ENCODE measurements at regions not wholly inside any gene's neighbourhood (a gene's known extent, or its start where the extent isn't known, plus 50 kb on each side); places are given as distances from the start of the nearest gene placed in this dataset.
"Not testable (repeated sequence)": the region's sequence is repeated elsewhere in the genome, so short reads cannot be mapped to it uniquely, and the experiment has no call there.

GRCh38 chr1:212155219-212155618 is 119.7 kb downstream of the DTL start:
- DNase-seq: no peak
- in situ Hi-C loops (cut with MboI; ENCODE audit: low pct_unique_long_range_greater_than_20kb, low sequenced_read_pairs): no loop called here

GRCh38 chr1:212157252-212157651 is 121.7 kb downstream of the DTL start:
- in situ Hi-C loops (cut with MboI; ENCODE audit: low pct_unique_long_range_greater_than_20kb, low sequenced_read_pairs): no loop called here
- no peak for DNase-seq

- no peak for DNase-seq
- in situ Hi-C loops (cut with MboI; ENCODE audit: low pct_unique_long_range_greater_than_20kb, low sequenced_read_pairs): no loop called here
Observed at GRCh38 chr1:212158912-212159796, 123.6 kb downstream of the DTL start.

GRCh38 chr1:212161231-212161781 is 123.9 kb upstream of the PPP2R5A start:
- in situ Hi-C loops (cut with MboI; ENCODE audit: low pct_unique_long_range_greater_than_20kb, low sequenced_read_pairs): no loop called here
- DNase-seq: peak; percentile 63

- in situ Hi-C loops (cut with MboI; ENCODE audit: low pct_unique_long_range_greater_than_20kb, low sequenced_read_pairs): no loop called here
- peak; percentile 60 for DNase-seq
Observed at GRCh38 chr1:212162635-212163034, 122.6 kb upstream of the PPP2R5A start.

- in situ Hi-C loops (cut with MboI; ENCODE audit: low pct_unique_long_range_greater_than_20kb, low sequenced_read_pairs): no loop called here
- no peak for DNase-seq
Observed at GRCh38 chr1:212164095-212164872, 120.9 kb upstream of the PPP2R5A start.

- no peak for DNase-seq
Observed at GRCh38 chr1:212166244-212166643, 119.0 kb upstream of the PPP2R5A start.

GRCh38 chr1:212166644-212167043 is 118.6 kb upstream of the PPP2R5A start:
- no peak for DNase-seq
- in situ Hi-C loops (cut with MboI; ENCODE audit: low pct_unique_long_range_greater_than_20kb, low sequenced_read_pairs): no loop called here

More at GRCh38 chr1:212166244-212166643, 119.0 kb upstream of the PPP2R5A start:
- in situ Hi-C loops (cut with MboI; ENCODE audit: low pct_unique_long_range_greater_than_20kb, low sequenced_read_pairs): no loop called here

GRCh38 chr1:212167098-212167497 is 118.1 kb upstream of the PPP2R5A start:
- DNase-seq: no peak
- in situ Hi-C loops (cut with MboI; ENCODE audit: low pct_unique_long_range_greater_than_20kb, low sequenced_read_pairs): no loop called here

- DNase-seq: no peak
- in situ Hi-C loops (cut with MboI; ENCODE audit: low pct_unique_long_range_greater_than_20kb, low sequenced_read_pairs): no loop called here
Observed at GRCh38 chr1:212173567-212173966, 111.6 kb upstream of the PPP2R5A start.

- DNase-seq; in situ Hi-C loops (cut with MboI; ENCODE audit: low pct_unique_long_range_greater_than_20kb, low sequenced_read_pairs): not testable (repeated sequence)
Observed at GRCh38 chr1:212174295-212174694, 110.9 kb upstream of the PPP2R5A start.

- DNase-seq: no peak
- in situ Hi-C loops (cut with MboI; ENCODE audit: low pct_unique_long_range_greater_than_20kb, low sequenced_read_pairs): no loop called here
Observed at GRCh38 chr1:212177542-212177941, 107.7 kb upstream of the PPP2R5A start.

- in situ Hi-C loops (cut with MboI; ENCODE audit: low pct_unique_long_range_greater_than_20kb, low sequenced_read_pairs): no loop called here
- no peak for DNase-seq
Observed at GRCh38 chr1:212178851-212179250, 106.4 kb upstream of the PPP2R5A start.

- DNase-seq: no peak
- in situ Hi-C loops (cut with MboI; ENCODE audit: low pct_unique_long_range_greater_than_20kb, low sequenced_read_pairs): no loop called here
Observed at GRCh38 chr1:212179394-212180076, 105.7 kb upstream of the PPP2R5A start.

- no peak for DNase-seq
Observed at GRCh38 chr1:212181015-212181882, 104.0 kb upstream of the PPP2R5A start.

GRCh38 chr1:212182171-212182570 is 103.0 kb upstream of the PPP2R5A start:
- DNase-seq: no peak
- in situ Hi-C loops (cut with MboI; ENCODE audit: low pct_unique_long_range_greater_than_20kb, low sequenced_read_pairs): no loop called here

More at GRCh38 chr1:212181015-212181882, 104.0 kb upstream of the PPP2R5A start:
- in situ Hi-C loops (cut with MboI; ENCODE audit: low pct_unique_long_range_greater_than_20kb, low sequenced_read_pairs): no loop called here

- in situ Hi-C loops (cut with MboI; ENCODE audit: low pct_unique_long_range_greater_than_20kb, low sequenced_read_pairs): no loop called here
- peak; percentile 26 for DNase-seq
Observed at GRCh38 chr1:212182579-212182978, 102.6 kb upstream of the PPP2R5A start.

- in situ Hi-C loops (cut with MboI; ENCODE audit: low pct_unique_long_range_greater_than_20kb, low sequenced_read_pairs): no loop called here
- DNase-seq: peak; percentile 27
Observed at GRCh38 chr1:212186427-212187207, 98.6 kb upstream of the PPP2R5A start.
